GM06990 (cell line): ENCODE measurements at regions not wholly inside any gene's neighbourhood (a gene's known extent, or its start where the extent isn't known, plus 50 kb on each side); places are given as distances from the start of the nearest gene placed in this dataset.

ENCODE experiments used
- DNase-seq: peaks from one replicate; pipeline ENCODE4 v3.0.0-alpha.2; 2011; ENCODE audit not compliant: insufficient read length; ENCODE audit errors: extremely low read depth
- H3K27me3 ChIP-seq: replicated peaks from 2 replicates; pipeline ENCODE4 v1.6.0; 2011; ENCODE audit warnings: low read length; ENCODE audit not compliant: control insufficient read depth, insufficient read depth
- H3K36me3 ChIP-seq: 2 replicates; pipeline ENCODE4 v1.5.1; 2011; ENCODE audit warnings: low read length; ENCODE audit not compliant: control insufficient read depth, insufficient read depth
- H3K4me3 ChIP-seq: replicated peaks from 2 replicates; pipeline ENCODE4 v1.5.1; 2011; ENCODE audit warnings: low read depth, mild to moderate bottlenecking, control low read depth, low read length
- CTCF ChIP-seq: IDR thresholded peaks from 2 replicates; pipeline ENCODE4 v1.5.1; 2011; ENCODE audit warnings: low read length, control low read depth, mild to moderate bottlenecking, inconsistent platforms; ENCODE audit not compliant: insufficient read depth, poor library complexity, severe bottlenecking

- Histone ChIP-seq H3K36me3 (no peaks in the 10 kb centered on the region), H3K4me3 (no peak overlapping the region), H3K27me3 (peaks cover 1% of the 10 kb centered on the region; the same call in 1 of the 2 replicates)
- DNase-seq, result no peak
- no peak for TF ChIP-seq CTCF
Observed at GRCh38 chr17:33889766-33890165, 365.3 kb upstream of the CCL2 start.

- TF ChIP-seq CTCF, result no peak
- Histone ChIP-seq H3K27me3 (peaks cover 1% of the 10 kb centered on the region), H3K4me3 (no peak overlapping the region), H3K36me3 (no peaks in the 10 kb centered on the region)
- no peak for DNase-seq
Observed at GRCh38 chr17:33892717-33893591, 362.1 kb upstream of the CCL2 start.

- DNase-seq, result no peak
- no peak for TF ChIP-seq CTCF
- peaks cover 1% of the 10 kb centered on the region for H3K27me3 ChIP-seq
Observed at GRCh38 chr17:33895491-33895890, 359.6 kb upstream of the CCL2 start.

GRCh38 chr17:33896263-33896662 is 358.8 kb upstream of the CCL2 start:
- Histone ChIP-seq H3K36me3 (no peaks in the 10 kb centered on the region), H3K27me3 (peaks cover 1% of the 10 kb centered on the region), H3K4me3 (no peak overlapping the region)
- TF ChIP-seq CTCF, result no peak
- DNase-seq, result no peak

More at GRCh38 chr17:33895491-33895890, 359.6 kb upstream of the CCL2 start:
- H3K4me3 ChIP-seq, result no peak overlapping the region
- H3K36me3 ChIP-seq, result no peaks in the 10 kb centered on the region

GRCh38 chr17:33901085-33901484 is 354.0 kb upstream of the CCL2 start:
- Histone ChIP-seq H3K36me3 (no peaks in the 10 kb centered on the region), H3K4me3 (no peak overlapping the region), H3K27me3 (no peaks in the 10 kb centered on the region; the same call in none of the 2 replicates)
- no peak for TF ChIP-seq CTCF
- DNase-seq, result no peak
